ENCODE measurements at regions not wholly inside any gene's neighbourhood (a gene's known extent, or its start where the extent isn't known, plus 50 kb on each side); places are given as distances from the start of the nearest gene placed in this dataset.
A peak's percentile ranks its signal among the peaks of the same experiment; 100 is the strongest.

GRCh38 chr2:11073251-11073650 lies 82.0 kb upstream of the SLC66A3 start:
- peak; percentile 81 for TF ChIP-seq CTCF (conservative IDR thresholded peaks at IDR 0.05; ENCODE audit: low read depth, low read length)
- DNase-seq (ENCODE audit: low read depth) = no peak
- H3K4me3 ChIP-seq (ENCODE audit: low read depth, low read length) = no peak overlapping the region

DNA sequence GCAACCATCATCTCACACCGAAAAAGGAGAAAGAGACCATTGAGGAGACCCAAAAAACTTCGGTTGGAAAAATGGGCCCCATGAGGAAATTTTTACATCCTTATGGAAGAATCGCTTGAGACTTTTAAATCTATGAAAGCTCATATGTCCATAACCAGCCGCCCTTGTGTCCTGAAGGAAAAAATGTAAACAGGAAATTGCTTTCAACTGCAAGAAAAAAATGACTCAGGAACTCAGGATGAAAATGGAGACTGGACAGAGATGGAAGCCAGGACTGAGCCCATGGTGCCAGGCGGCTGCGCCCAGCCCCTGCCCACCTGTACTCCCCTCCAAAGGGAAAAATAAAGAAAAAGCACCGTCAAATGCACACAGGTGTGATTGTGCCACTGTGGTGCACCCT lies 81.5 kb upstream of the SLC66A3 start:
- TF ChIP-seq CTCF (conservative IDR thresholded peaks at IDR 0.05; ENCODE audit: low read depth, low read length) = no peak
- no peak for DNase-seq (ENCODE audit: low read depth)
- no peak overlapping the region for H3K4me3 ChIP-seq (ENCODE audit: low read depth, low read length)

DNA sequence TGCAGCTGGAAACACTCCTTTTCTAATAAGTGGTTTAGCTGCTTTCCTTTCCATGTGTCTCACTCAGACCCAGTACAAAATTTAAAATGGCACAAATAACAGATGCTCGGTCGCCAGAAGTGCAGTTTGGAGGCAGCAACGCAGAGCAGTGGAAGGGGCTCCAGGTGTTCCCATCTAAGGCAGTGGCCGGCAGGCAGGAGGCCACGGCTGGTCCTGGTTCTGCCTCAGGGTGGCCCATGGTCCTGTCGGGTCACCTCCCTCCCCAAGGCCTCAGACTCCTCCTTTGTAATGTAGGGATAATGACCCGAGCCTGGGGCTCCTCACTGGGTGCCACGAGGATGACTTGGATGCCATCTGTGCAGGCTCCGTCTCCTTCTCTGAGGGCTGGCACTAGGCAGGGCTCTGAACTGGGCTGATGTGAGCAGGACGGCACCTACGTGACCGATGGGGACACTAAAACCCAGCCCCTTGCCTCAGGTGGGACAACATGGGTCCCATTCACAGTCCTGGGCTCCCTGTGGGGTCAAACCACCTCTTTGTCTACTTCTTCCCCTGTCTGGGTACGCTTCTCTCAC lies 80.9 kb upstream of the SLC66A3 start:
- DNase-seq (ENCODE audit: low read depth) = no peak
- no peak overlapping the region for H3K4me3 ChIP-seq (ENCODE audit: low read depth, low read length)
- no peak for TF ChIP-seq CTCF (conservative IDR thresholded peaks at IDR 0.05; ENCODE audit: low read depth, low read length)

- H3K4me3 ChIP-seq (ENCODE audit: low read depth, low read length) = no peak overlapping the region
- TF ChIP-seq CTCF (conservative IDR thresholded peaks at IDR 0.05; ENCODE audit: low read depth, low read length) = no peak
- DNase-seq (ENCODE audit: low read depth) = no peak
Observed at GRCh38 chr2:11075221-11075620, 80.0 kb upstream of the SLC66A3 start.

DNA sequence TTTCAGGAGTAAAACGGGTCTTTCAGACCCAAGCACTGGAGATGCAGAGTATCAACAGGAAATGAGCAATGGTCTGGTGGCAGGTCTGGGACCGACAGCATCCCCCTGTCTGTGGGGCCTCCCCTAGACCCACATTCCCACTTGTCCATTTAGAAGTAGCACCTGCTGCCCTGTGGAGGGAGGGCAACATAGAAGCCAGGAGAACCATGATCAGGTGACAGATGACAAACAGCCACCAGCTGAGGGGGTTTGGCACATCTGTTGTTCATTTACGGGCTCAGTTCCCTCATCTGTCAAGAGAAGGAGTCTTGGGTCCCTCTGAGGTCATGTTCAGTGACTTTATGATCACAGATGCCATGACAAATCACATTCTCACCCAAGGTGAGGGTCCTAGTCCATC lies 77.9 kb upstream of the SLC66A3 start:
- H3K4me3 ChIP-seq (ENCODE audit: low read depth, low read length) = no peak overlapping the region
- no peak for DNase-seq (ENCODE audit: low read depth)
- no peak for TF ChIP-seq CTCF (conservative IDR thresholded peaks at IDR 0.05; ENCODE audit: low read depth, low read length)

DNA sequence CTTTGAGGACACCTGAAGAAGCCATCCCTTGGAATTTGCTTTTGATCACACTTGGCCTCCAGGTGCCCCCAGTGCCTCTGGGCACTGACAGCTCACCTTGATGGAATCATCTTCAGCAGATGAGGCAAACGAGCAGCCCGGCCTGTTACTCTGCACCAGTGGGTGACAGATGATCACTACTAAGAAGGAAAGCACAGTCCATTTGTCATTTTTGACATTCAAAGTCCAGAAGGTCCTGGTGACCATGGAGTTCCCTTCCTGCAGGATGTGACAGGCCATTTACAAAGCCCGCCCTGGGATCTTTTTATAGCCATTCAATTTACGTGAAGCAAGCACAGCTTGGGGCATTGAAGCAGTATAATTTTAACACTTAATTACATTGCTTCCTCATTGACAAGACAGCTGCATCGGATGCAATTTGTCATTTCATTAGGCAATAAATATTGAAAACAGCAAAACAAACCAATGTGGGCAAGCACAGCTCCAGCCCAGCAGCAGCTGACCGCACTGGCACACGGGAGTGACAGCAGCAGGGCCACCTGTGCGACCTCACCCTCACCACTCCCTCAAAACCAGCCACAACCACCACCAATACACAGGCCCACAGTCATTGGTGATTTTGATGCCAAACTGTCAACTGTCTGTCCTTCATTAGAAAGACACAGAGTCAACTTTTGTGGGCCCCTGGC lies 76.0 kb upstream of the SLC66A3 start:
- H3K4me3 ChIP-seq (ENCODE audit: low read depth, low read length) = no peak overlapping the region
- TF ChIP-seq CTCF (conservative IDR thresholded peaks at IDR 0.05; ENCODE audit: low read depth, low read length) = no peak
- no peak for DNase-seq (ENCODE audit: low read depth)
